GM21717 (cell line): ENCODE measurements at regions not wholly inside any gene's neighbourhood (a gene's known extent, or its start where the extent isn't known, plus 50 kb on each side); places are given as distances from the start of the nearest gene placed in this dataset.
"Not testable (repeated sequence)": the region's sequence is repeated elsewhere in the genome, so short reads cannot be mapped to it uniquely, and the experiment has no call there.

Experiments
- ATAC-seq: cut with Tn5 transposase; IDR thresholded peaks from one replicate; pipeline ENCODE4 v1.9.1; 2021; ENCODE audit warnings: mild to moderate bottlenecking, moderate library complexity; ENCODE audit not compliant: unreplicated experiment

GRCh38 chr22:47898946-47899345 lies 1136.5 kb downstream of the TBC1D22A start:
- ATAC-seq, result no peak

DNA sequence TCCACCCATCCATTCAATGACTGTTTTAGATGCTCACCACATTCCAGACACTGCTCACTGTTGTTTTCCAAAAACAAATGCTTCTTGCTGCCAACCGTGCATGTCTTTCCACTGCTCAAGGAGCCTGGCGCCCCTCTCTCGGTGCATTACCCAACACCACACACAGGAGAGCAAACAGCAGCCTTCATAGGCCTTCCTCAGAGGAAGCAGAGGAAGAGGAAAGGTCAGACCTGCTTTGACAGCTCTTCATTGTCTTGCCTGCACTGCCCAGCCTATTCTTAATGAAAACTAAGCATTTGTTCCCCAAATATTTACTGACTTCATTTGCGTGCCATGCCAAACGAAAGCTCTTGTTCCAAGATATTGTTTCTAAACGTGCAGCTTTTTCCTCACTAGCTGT lies 1129.2 kb downstream of the TBC1D22A start:
- ATAC-seq, result no peak

GRCh38 chr22:47888817-47889216 lies 1126.4 kb downstream of the TBC1D22A start:
- no peak for ATAC-seq

- ATAC-seq, result no peak
Measured at GRCh38 chr22:47884775-47885174, 1122.3 kb downstream of the TBC1D22A start.

DNA sequence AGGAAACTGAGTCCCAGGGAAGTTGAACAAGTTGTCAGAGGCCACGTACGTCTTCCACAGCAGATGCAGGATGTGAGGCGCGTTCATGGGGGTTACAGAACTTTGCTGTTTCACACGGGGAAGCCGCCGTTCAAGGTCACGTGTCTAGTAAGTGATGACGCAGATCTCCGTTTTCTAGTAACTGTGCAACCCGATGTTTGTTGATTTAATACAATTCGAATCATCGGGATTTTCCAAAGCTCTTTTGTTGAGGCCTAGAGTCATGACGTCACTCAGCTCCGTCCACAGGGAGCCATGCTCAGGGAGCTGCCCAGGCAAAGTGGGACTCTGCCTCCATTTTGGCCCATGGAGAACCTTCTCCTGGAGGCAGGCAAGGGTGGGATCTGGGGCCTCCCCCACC lies 1121.8 kb downstream of the TBC1D22A start:
- no peak for ATAC-seq

DNA sequence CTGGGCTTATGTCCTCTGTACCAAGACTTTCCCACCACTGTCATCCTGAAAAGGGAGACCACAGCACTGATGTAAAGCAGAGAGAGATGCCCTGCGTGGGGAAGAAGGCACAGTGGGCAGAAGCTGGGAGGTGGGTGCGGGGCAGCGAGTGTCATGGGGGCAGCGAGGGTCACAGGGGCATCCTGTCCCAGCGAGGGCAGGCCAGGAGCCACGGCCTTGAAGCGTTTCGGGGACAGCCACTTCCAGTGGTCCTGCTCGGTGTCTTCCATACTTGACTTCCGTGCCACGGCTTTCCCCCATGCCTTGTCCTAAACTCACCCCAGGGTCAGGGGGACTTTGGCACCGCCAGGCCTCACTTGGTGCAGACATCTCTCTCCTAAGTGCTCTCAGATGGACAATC lies 1121.3 kb downstream of the TBC1D22A start:
- ATAC-seq, result no peak

GRCh38 chr22:47879346-47879745 lies 1116.9 kb downstream of the TBC1D22A start:
- no peak for ATAC-seq

- ATAC-seq, result no peak
Measured at GRCh38 chr22:47878460-47878859, 1116.0 kb downstream of the TBC1D22A start.

DNA sequence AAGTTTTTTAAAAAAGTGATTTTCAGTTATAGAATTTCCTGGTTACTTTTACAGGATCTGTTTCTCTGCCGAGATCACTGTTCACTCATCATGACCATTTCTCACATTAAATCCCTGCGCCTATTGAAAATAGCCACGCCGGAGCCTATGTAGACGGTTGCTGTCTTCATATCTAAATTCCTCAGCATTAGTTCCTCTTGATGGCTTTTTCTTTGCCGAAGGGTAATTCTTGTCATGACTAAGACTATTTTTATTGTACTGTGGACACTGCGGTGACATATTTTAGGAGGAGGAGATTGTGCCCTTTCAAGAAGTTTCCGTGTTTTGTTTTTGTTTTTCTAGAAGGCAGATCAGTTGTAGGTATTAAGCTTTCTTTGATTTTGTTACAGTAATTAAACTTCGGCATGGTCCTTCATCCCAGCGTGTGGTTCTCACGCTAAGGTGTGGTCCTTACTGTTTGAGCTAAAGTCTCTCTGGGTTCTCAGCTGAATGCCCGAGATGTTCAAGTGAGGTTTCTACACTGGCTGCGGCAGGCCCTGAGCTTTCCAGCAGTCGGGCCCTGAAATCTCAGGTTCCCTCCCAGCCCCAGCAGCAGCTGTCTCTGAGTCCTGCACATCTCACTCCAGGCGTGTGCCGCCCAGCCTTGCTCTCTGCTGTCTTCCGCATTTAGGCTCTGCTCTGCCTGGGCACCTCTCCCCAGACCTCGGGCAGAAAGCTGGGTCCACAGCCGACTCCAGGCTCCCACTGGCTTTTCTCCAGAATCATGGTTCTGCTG lies 1110.5 kb downstream of the TBC1D22A start:
- ATAC-seq, result no peak

DNA sequence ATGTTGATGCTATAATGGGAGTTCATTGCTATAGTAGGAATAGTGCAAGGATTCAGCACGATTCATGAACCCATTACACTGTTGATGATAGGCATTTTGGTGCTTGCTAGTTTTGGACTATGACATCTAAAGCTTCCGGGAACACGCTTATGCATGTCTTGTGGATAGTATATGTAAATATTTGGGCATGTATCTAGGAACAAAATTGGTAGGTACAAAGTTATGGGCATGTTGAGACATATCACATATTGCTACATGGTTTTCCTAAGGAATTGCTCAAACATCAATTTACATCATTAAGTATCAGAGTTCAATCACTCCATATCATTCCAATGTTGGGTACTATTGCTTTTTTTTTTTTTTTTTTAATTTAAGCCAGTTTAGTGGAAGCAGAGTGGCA lies 1103.2 kb downstream of the TBC1D22A start:
- no peak for ATAC-seq

DNA sequence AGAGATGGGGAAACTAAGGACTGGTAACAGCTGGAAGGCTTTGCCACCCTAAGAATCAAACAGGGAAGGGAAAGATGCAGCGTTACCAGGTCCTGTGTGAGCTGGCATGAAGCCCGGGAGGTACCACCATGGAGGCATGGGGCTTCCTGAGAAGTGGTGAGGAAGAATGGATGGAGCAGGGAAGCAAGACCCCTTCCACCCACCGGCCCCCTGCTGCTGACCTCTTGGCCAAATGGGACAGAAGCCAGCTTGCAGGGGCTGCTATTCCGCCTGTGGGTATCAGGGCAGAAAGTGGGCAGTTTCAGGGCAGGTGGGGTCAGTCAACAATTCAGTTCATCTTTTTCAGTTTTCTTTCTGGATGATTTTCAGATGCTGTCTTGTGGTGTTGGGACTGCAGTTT lies 1099.9 kb downstream of the TBC1D22A start:
- no peak for ATAC-seq

DNA sequence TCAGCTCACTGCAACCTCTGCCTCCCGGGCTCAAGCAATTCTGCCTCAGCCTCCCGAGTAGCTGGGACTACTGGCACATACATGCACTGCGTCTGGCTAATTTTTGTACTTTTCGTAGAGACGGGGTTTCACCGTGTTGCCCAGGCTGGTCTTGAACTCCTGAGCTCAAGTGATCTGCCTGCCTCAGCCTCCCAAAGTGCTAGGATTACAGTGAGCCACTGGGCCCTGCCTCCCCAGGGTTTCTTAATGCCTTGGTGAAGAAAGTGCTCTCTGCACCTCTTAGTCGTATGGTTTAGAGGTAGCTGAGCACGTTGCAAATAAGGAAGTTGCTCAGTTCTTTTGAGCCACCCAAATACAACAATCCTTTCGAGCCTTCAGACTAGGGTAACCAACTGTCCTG lies 1098.5 kb downstream of the TBC1D22A start:
- ATAC-seq, result not testable (repeated sequence)

DNA sequence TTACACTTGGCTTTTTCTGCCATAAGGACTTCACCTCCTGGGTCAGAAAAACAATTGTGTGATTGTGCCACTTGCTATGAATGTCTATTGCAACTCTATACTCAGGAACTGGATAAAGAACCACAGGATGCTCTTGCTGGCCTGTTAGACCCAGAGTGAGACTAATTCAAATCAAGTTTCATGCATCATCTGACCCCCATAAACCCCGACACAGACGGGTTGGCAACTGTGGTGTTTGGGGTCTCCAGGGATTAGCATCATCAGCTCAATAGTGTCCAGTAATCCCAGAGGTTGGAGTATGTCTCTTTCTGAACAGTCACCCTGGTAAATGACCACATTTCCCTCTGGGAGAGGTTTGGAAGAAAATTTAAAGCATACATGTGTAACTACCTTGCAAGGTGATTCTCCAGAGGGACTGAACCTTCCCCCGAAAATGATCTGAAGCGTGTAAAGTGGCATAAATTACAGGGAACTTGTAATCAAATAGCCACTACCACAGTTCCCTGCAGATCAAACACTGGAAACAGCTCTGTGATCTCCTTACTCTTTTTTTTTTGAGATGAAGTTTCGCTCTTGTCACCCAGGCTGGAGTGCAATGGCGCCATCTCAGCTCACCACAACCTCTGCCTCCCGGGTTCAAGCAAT lies 1097.6 kb downstream of the TBC1D22A start:
- ATAC-seq, result no peak

DNA sequence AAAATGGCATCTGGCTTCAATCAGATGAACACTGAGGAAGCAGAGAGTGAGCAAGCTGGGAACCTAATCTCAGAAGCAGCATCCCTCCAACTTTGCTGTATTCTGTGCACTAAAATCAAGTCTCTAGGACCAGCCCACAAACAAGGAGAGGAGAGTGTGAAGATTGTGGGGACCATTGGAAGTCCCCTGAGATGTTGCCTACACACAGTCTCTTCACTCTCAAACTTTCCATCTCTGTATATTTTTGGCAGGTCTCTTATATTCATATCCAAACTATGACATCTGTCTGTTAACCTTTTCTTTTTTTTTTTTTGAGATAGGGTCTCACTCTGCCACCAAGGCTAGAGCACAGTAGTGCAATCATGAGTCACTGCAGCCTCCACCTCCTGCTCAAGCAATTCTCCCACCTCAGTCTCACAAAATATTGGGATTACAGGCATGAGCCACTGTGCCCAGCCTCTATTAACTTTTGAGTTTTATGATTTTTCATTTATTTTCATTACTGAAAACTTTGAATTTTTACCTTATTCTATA lies 1096.4 kb downstream of the TBC1D22A start:
- ATAC-seq, result no peak

DNA sequence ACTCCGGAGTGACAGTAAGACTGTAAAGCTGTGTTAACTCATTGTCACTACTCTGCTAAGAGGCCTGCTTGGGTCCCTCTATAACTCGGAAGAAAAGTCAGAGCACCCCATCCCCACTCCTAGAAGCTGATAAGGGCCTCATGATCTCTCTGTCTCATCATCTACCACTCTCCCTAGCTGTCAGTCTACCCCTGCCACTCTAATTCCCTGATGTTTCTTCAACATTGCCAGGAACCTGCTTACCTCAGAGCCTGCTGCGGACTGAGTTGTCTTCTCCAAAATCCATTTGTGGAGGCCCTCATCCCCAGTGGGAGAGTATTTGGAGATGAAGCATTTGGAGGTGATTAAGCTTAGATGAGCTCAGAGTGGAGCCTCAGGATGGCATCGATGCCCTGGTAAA lies 1092.2 kb downstream of the TBC1D22A start:
- no peak for ATAC-seq

DNA sequence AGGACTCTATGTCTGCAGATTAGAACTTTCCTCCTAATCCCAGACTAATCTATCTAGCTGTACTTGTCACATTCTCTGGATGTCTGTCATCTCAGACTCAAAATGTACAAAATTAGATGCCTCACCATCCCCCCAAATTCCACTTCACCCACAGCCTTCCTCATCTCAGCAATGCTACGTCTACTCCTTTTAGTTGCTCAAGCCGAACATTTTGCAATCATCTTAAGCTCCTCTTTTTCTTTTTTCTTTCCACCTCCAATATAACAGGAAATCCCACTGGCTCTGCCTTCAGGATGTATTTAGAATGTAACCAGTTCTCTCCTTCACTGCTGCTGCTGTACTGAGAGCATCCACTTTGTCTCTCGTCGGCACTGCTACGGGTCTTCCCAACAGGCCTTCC lies 1091.8 kb downstream of the TBC1D22A start:
- no peak for ATAC-seq

DNA sequence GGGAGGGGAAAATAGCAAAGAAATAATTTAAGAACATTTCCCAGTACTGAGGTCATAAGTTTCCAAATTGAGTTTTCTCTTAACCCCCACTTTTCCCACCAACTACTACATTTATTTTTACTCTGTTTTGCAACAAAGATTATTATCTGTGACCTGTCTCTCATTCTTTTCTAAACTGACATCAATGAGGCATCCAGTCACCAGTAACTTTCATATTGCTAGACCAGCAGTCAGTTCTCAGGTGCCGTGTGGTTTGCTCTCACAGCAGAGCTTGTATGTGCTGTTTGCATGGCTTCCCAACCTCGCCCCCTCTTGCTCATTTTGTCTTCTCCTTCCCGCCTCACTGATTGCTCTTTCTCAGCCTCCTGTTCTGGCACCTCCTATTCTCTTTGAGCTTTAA lies 1091.3 kb downstream of the TBC1D22A start:
- ATAC-seq, result no peak

DNA sequence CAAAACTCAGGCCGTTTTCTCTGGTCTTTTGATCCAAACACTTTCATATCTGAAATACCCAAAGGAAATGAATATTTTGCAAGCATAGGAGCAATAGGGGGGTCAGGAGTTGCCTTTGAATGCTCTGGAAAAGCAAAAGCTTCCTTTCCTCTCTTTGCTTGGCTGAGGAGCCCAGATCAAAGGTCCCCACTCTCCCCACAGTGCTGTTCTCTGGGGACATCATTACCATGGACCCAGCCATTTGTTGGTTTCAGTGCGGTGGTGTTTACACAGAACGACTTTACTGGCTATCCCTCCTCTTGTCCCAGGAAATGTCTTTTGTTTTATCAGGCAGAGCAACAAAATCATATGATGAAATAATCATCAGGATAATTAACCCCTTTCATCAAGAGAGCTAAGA lies 1089.1 kb downstream of the TBC1D22A start:
- no peak for ATAC-seq

DNA sequence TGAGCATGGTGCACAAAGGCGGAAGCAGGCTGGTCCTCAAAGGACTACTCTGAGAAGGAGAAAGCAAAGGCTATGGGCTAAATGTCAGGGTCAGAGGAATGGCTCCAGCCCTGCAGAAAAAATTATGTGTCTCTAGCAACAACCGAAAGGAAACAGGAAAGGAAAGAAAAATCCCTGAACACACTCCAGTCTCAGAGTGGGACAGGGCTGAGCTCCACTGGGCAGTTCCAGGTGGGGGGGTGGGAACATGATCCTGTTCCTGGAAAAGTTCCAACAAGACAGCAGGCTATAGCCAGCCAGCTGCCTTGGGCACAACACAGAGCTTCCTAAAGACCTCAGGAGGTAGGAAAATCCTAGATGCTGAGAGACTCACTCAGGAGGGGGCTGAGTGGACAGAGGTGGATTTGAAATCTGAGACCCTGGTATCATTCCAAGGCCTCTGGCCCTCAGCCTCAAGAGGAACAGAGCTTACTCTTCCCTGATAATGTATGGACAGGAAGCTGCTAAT lies 1088.2 kb downstream of the TBC1D22A start:
- ATAC-seq, result no peak

DNA sequence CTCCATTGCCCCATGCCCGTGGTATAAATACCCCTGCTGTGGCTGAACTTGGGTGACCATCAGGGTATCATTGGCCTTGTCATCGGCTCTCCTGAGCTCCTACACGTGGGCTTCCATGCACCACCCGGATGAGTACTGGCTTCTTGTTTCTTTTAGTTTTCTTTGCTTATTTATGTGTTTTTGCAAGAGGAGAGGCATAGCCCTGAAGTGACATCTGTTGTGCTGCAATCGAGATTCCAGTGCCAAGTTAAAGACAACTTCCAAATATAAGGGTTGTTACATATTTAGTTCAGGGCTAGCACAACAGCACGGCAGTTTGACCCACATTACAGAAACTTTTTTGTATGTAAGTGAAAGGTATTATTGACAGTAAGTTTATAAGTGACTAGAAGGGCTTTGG lies 1087.1 kb downstream of the TBC1D22A start:
- no peak for ATAC-seq

DNA sequence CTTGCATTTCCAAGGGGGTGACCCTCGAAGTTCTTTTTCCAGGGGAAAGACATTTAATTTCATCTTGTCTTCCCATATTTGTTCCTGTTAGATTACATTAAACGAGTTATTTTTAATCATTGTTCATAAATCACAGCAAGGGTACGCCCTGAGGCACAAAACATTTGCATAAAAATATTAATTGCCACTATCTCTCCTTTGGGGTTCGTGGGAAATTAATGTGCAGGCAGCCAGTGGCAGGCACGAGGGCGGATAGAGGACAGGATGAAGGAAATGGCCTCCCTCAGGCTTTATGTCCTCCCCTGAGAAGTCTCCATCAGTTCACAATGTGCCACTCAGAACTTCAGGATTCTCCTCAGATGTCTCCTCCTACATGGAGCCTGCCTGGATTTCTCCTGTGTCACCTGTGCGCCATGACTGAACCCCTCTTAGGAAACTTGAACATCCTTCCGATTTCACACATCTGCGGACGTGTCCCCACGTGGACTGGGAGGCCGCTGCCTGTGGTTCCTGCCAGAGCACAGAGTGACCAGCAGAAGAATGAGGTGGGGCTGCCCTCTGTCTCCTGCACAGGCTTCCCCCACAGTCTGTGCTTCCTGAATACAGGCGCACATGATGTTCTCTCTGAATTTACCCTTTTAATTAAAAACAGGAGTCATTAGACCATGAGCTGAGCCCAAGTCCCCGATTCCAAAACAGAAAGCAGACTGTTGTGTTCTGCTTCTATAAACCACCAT lies 1085.9 kb downstream of the TBC1D22A start:
- no peak for ATAC-seq
